Mesendoderm (in vitro differentiated cells): ENCODE measurements at regions not wholly inside any gene's neighbourhood (a gene's known extent, or its start where the extent isn't known, plus 50 kb on each side); places are given as distances from the start of the nearest gene placed in this dataset.

ENCODE experiments used
- DNase-seq: peaks from one replicate; pipeline ENCODE4 v3.0.0; 2013
- H2AK5ac ChIP-seq: 2 replicates; pipeline ENCODE4 v1.6.1; 2013; ENCODE audit warnings: low read length, inconsistent platforms
- H2BK120ac ChIP-seq: 2 replicates; pipeline ENCODE4 v1.6.1; 2013; ENCODE audit warnings: low read depth, mild to moderate bottlenecking, low read length, moderate library complexity, mixed read lengths
- H2BK15ac ChIP-seq: replicated peaks from 2 replicates; pipeline ENCODE4 v1.6.1; 2013; ENCODE audit warnings: low read depth, mild to moderate bottlenecking, moderate library complexity
- H2BK5ac ChIP-seq: 2 replicates; pipeline ENCODE4 v1.6.1; 2013; ENCODE audit warnings: low read length, inconsistent platforms
- H3K18ac ChIP-seq: 2 replicates; pipeline ENCODE4 v1.6.1; 2013; ENCODE audit warnings: mild to moderate bottlenecking, low read length, mixed read lengths
- H3K23ac ChIP-seq: one replicate; pipeline ENCODE4 v1.6.1; 2013; ENCODE audit warnings: low read length
- H3K27ac ChIP-seq: 2 replicates; pipeline ENCODE4 v1.5.1; 2013; ENCODE audit warnings: low read depth, mild to moderate bottlenecking, inconsistent platforms, low read length, moderate library complexity
- H3K27me3 ChIP-seq: 2 replicates; pipeline ENCODE4 v1.6.1; 2013; ENCODE audit warnings: low read length, control low read depth, mild to moderate bottlenecking, inconsistent platforms; ENCODE audit not compliant: insufficient read depth, poor library complexity
- H3K36me3 ChIP-seq: 2 replicates; pipeline ENCODE4 v1.6.1; 2013; ENCODE audit warnings: low read length, inconsistent platforms; ENCODE audit not compliant: control insufficient read depth, insufficient read depth
- H3K4ac ChIP-seq: one replicate; pipeline ENCODE4 v1.6.1; 2013; ENCODE audit warnings: low read depth, mild to moderate bottlenecking, low read length, moderate library complexity
- H3K4me1 ChIP-seq: 2 replicates; pipeline ENCODE4 v1.6.1; 2013; ENCODE audit warnings: low read depth, low read length, inconsistent platforms; ENCODE audit not compliant: control insufficient read depth
- H3K4me2 ChIP-seq: 2 replicates; pipeline ENCODE4 v1.6.1; 2013; ENCODE audit warnings: low read length
- H3K4me3 ChIP-seq: 2 replicates; pipeline ENCODE4 v1.5.1; 2013; ENCODE audit warnings: mild to moderate bottlenecking, low read length
- H3K56ac ChIP-seq: one replicate; pipeline ENCODE4 v1.6.1; 2013; ENCODE audit warnings: low read length
- H3K79me1 ChIP-seq: 2 replicates; pipeline ENCODE4 v1.6.1; 2013; ENCODE audit warnings: low read length, inconsistent platforms
- H3K79me2 ChIP-seq: 2 replicates; pipeline ENCODE4 v1.6.1; 2013; ENCODE audit warnings: mild to moderate bottlenecking, low read length; ENCODE audit not compliant: control insufficient read depth, insufficient read depth
- H3K9ac ChIP-seq: 2 replicates; pipeline ENCODE4 v1.6.1; 2013; ENCODE audit warnings: low read length, inconsistent platforms
- H4K5ac ChIP-seq: one replicate; pipeline ENCODE4 v1.6.1; 2013; ENCODE audit warnings: low read length
- H4K8ac ChIP-seq: one replicate; pipeline ENCODE4 v1.6.1; 2013; ENCODE audit warnings: low read depth, mild to moderate bottlenecking, control low read depth, low read length, moderate library complexity
- WGBS: extraction: QIAGEN DNeasy Blood & Tissue Kit; methylation state at CpG from one replicate; pipeline ENCODE4 v1.1.7; 2013; ENCODE audit warnings: low lambda C conversion rate, missing lambda C conversion rate; ENCODE audit not compliant: insufficient coverage; ENCODE audit errors: extremely low coverage; 5-methylcytosine and 5-hydroxymethylcytosine counted together

GRCh38 chr7:20896996-20897395 is 110.3 kb upstream of the SP8 start:
- Histone ChIP-seq H3K27me3 (no peaks in the 10 kb centered on the region), H2AK5ac (no peak overlapping the region), H3K79me1 (no peaks in the 10 kb centered on the region), H2BK5ac (no peak overlapping the region), H3K23ac (no peak overlapping the region), H3K56ac (no peak overlapping the region), H3K4ac (no peak overlapping the region), H3K4me3 (no peak overlapping the region), H3K79me2 (no peaks in the 10 kb centered on the region), H2BK120ac (no peak overlapping the region), H3K9ac (no peak overlapping the region), H3K4me2 (no peak overlapping the region), H3K4me1 (no peaks in the 10 kb centered on the region), H4K5ac (no peak overlapping the region), H3K27ac (no peak overlapping the region), H2BK15ac (no peak overlapping the region), H3K18ac (no peak overlapping the region), H4K8ac (no peak overlapping the region), H3K36me3 (no peaks in the 10 kb centered on the region)
- WGBS: no CpG with 5 or more reads among the region's 2 CpGs
- no peak for DNase-seq

DNA sequence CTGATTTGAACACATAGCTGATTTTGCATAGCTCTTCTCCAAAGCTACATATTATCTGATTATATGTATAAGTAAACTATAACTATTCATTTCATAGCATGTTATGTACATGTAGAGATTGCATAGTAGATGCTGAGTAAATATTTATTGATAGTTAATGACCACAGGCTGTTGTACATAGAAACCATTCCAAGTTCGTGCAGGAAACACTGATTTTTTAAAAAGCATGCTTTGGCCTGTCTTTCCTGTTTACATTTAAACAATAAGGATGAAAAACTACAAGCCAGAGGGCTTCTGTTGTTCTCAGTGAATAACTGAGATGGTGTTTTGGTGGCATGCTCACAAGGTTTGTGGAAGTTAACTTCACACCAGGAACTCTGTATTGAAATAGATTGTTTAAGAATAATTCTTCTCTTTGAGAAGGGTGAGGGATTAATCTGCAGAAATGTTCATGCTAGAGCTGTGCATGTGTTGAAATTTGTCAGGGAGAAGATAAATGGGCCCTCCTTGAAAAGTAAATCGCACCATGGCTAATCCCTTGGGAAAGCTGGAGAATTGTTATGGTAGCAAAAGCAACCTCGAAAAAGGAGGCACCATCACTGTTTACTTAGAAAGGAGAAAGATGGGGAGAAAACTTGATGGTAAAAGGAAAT is 120.2 kb upstream of the SP8 start:
- H2BK5ac ChIP-seq: no peak overlapping the region
- no peak overlapping the region for H2BK15ac ChIP-seq
- H3K4me2 ChIP-seq: no peak overlapping the region
- no peaks in the 10 kb centered on the region for H3K79me2 ChIP-seq
- no peak overlapping the region for H3K4ac ChIP-seq
- H3K9ac ChIP-seq: no peak overlapping the region
- WGBS: no CpG with 5 or more reads among the region's 3 CpGs
- no peak overlapping the region for H3K23ac ChIP-seq
- no peak overlapping the region for H2BK120ac ChIP-seq
- H3K27ac ChIP-seq: no peak overlapping the region
- H3K18ac ChIP-seq: no peak overlapping the region
- H3K56ac ChIP-seq: no peak overlapping the region
- no peak for DNase-seq
- H3K4me1 ChIP-seq: no peaks in the 10 kb centered on the region
- no peaks in the 10 kb centered on the region for H3K79me1 ChIP-seq
- H3K36me3 ChIP-seq: no peaks in the 10 kb centered on the region
- no peaks in the 10 kb centered on the region for H3K27me3 ChIP-seq
- H4K5ac ChIP-seq: no peak overlapping the region
- H3K4me3 ChIP-seq: no peak overlapping the region
- H2AK5ac ChIP-seq: no peak overlapping the region
- H4K8ac ChIP-seq: no peak overlapping the region

GRCh38 chr7:20911081-20911480 is 124.4 kb upstream of the SP8 start:
- Histone ChIP-seq H2BK5ac (no peak overlapping the region), H4K5ac (no peak overlapping the region), H4K8ac (no peak overlapping the region), H3K9ac (no peak overlapping the region), H3K79me2 (no peaks in the 10 kb centered on the region), H3K23ac (no peak overlapping the region), H3K4me2 (no peak overlapping the region), H3K56ac (no peak overlapping the region), H3K36me3 (no peaks in the 10 kb centered on the region), H2AK5ac (no peak overlapping the region), H3K27me3 (no peaks in the 10 kb centered on the region), H3K4ac (no peak overlapping the region), H2BK120ac (no peak overlapping the region), H3K27ac (no peak overlapping the region), H3K18ac (no peak overlapping the region), H3K4me1 (no peaks in the 10 kb centered on the region), H2BK15ac (no peak overlapping the region), H3K79me1 (no peaks in the 10 kb centered on the region), H3K4me3 (no peak overlapping the region)
- no peak for DNase-seq
- no CpG with 5 or more reads among the region's 4 CpGs for WGBS

DNA sequence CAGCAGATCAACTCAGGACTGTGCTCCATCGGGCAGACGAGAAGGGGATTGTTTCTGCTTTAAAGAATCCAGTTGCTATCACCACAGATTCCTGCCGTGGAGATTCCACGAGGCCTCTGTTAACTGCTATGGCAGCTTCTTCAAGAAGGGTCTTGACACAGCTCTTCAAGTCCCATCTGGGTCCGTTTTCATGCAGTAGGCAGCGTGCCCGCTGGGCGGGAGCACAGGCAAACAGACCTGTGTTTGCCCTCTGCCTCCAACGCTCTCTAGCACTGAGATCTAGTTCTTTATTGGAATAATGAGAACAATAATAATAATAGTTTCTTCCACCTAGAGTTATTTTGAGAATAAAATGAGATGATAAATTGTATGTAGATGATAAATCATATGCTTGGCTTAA is 127.2 kb upstream of the SP8 start:
- Histone ChIP-seq H3K4ac (no peak overlapping the region), H2BK120ac (no peak overlapping the region), H2BK5ac (no peak overlapping the region), H3K79me1 (no peaks in the 10 kb centered on the region), H3K4me1 (no peaks in the 10 kb centered on the region), H3K23ac (no peak overlapping the region), H3K9ac (no peak overlapping the region), H2BK15ac (no peak overlapping the region), H3K36me3 (no peaks in the 10 kb centered on the region), H3K27ac (no peak overlapping the region), H3K18ac (no peak overlapping the region), H3K79me2 (no peaks in the 10 kb centered on the region), H2AK5ac (no peak overlapping the region), H3K4me3 (no peak overlapping the region), H3K56ac (no peak overlapping the region), H4K5ac (no peak overlapping the region), H3K27me3 (no peaks in the 10 kb centered on the region), H3K4me2 (no peak overlapping the region), H4K8ac (no peak overlapping the region)
- DNase-seq: no peak
- no CpG with 5 or more reads among the region's 9 CpGs for WGBS

DNA sequence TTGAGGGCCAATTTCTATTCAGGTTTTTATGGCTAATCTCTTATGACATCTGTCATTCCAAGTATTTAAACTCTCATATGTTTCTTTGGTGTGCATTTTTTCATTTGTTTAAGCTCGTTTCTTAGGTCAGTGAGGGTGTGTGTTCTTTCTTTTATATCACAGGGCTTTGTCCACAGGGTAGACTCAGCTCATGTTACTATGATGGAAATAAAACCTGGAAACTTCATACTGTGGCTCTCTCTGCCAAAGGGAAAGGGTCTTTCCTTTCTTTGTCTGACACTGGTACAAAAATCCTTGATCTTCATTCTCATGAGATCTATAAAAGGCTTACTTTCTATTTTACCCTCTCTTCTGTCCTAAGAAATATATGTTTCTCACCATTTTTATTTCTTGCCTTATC is 129.6 kb upstream of the SP8 start:
- Histone ChIP-seq H3K4me1 (no peaks in the 10 kb centered on the region), H3K56ac (no peak overlapping the region), H3K27me3 (no peaks in the 10 kb centered on the region), H3K27ac (no peak overlapping the region), H3K9ac (no peak overlapping the region), H3K18ac (no peak overlapping the region), H3K4ac (no peak overlapping the region), H3K4me2 (no peak overlapping the region), H3K79me2 (no peaks in the 10 kb centered on the region), H3K79me1 (no peaks in the 10 kb centered on the region), H4K8ac (no peak overlapping the region), H4K5ac (no peak overlapping the region), H3K4me3 (no peak overlapping the region), H3K36me3 (no peaks in the 10 kb centered on the region), H2BK5ac (no peak overlapping the region), H2BK120ac (no peak overlapping the region), H3K23ac (no peak overlapping the region), H2AK5ac (no peak overlapping the region), H2BK15ac (no peak overlapping the region)
- no CpG with 5 or more reads among the region's 1 CpG for WGBS
- DNase-seq: no peak

GRCh38 chr7:20917603-20918002 is 130.9 kb upstream of the SP8 start:
- no peak overlapping the region for H3K4me2 ChIP-seq
- H2BK120ac ChIP-seq: no peak overlapping the region
- H3K36me3 ChIP-seq: no peaks in the 10 kb centered on the region
- H3K79me1 ChIP-seq: no peaks in the 10 kb centered on the region
- H3K18ac ChIP-seq: no peak overlapping the region
- H4K8ac ChIP-seq: no peak overlapping the region
- H2BK15ac ChIP-seq: no peak overlapping the region
- no peak overlapping the region for H3K9ac ChIP-seq
- H4K5ac ChIP-seq: no peak overlapping the region
- H2AK5ac ChIP-seq: no peak overlapping the region
- H3K79me2 ChIP-seq: no peaks in the 10 kb centered on the region
- WGBS: no CpG with 5 or more reads among the region's 3 CpGs
- H3K4me1 ChIP-seq: no peaks in the 10 kb centered on the region
- H3K4ac ChIP-seq: no peak overlapping the region
- no peaks in the 10 kb centered on the region for H3K27me3 ChIP-seq
- no peak overlapping the region for H2BK5ac ChIP-seq
- H3K56ac ChIP-seq: no peak overlapping the region
- no peak overlapping the region for H3K4me3 ChIP-seq
- no peak for DNase-seq
- H3K27ac ChIP-seq: no peak overlapping the region
- no peak overlapping the region for H3K23ac ChIP-seq
